IPS-NIHi11 (cell line): ENCODE measurements at regions not wholly inside any gene's neighbourhood (a gene's known extent, or its start where the extent isn't known, plus 50 kb on each side); places are given as distances from the start of the nearest gene placed in this dataset.
A peak's percentile ranks its signal among the peaks of the same experiment; 100 is the strongest.

Experiments used
- DNase-seq: peaks from one replicate; pipeline ENCODE4 v3.0.0; 2012; ENCODE audit warnings: mixed read lengths, low spot score

GRCh38 chr21:16928439-16928838 is 584.4 kb upstream of the CXADR start:
- no peak for DNase-seq

GRCh38 chr21:16932314-16932713 is 580.5 kb upstream of the CXADR start:
- no peak for DNase-seq

- peak; percentile 34 for DNase-seq
These were observed 570.1 kb upstream of the CXADR start for GRCh38 chr21:16942703-16943102.

GRCh38 chr21:16943231-16943630 is 569.6 kb upstream of the CXADR start:
- DNase-seq, result no peak

GRCh38 chr21:16945580-16945979 is 567.3 kb upstream of the CXADR start:
- DNase-seq, result no peak

- no peak for DNase-seq
These were observed 556.0 kb upstream of the CXADR start for GRCh38 chr21:16956824-16957223.

- no peak for DNase-seq
These were observed 547.4 kb upstream of the CXADR start for GRCh38 chr21:16965424-16965823.

GRCh38 chr21:16968436-16968835 is 544.4 kb upstream of the CXADR start:
- DNase-seq, result no peak

- no peak for DNase-seq
These were observed 543.2 kb upstream of the CXADR start for GRCh38 chr21:16969636-16970035.

- no peak for DNase-seq
These were observed 538.8 kb upstream of the CXADR start for GRCh38 chr21:16974060-16974459.

GRCh38 chr21:16976193-16976592 is 536.6 kb upstream of the CXADR start:
- no peak for DNase-seq

- no peak for DNase-seq
These were observed 534.4 kb upstream of the CXADR start for GRCh38 chr21:16978309-16978895.

GRCh38 chr21:16979574-16979973 is 533.3 kb upstream of the CXADR start:
- DNase-seq, result no peak

GRCh38 chr21:16983420-16983819 is 529.4 kb upstream of the CXADR start:
- no peak for DNase-seq

- peak; percentile 41 for DNase-seq
These were observed 520.4 kb upstream of the CXADR start for GRCh38 chr21:16992448-16992847.

GRCh38 chr21:16993416-16994038 is 519.3 kb upstream of the CXADR start:
- no peak for DNase-seq

- no peak for DNase-seq
These were observed 510.1 kb upstream of the CXADR start for GRCh38 chr21:17002594-17003257.

- DNase-seq, result no peak
These were observed 509.6 kb upstream of the CXADR start for GRCh38 chr21:17003258-17003615.

GRCh38 chr21:17003763-17004373 is 509.0 kb upstream of the CXADR start:
- DNase-seq, result no peak

- DNase-seq, result no peak
These were observed 480.6 kb upstream of the CXADR start for GRCh38 chr21:17032141-17032655.

- DNase-seq, result no peak
These were observed 468.1 kb upstream of the CXADR start for GRCh38 chr21:17044696-17045095.

GRCh38 chr21:17045214-17045853 is 467.5 kb upstream of the CXADR start:
- peak; percentile 27 for DNase-seq

- DNase-seq, result no peak
These were observed 463.9 kb upstream of the CXADR start for GRCh38 chr21:17048974-17049373.
